ENCODE measurements at regions not wholly inside any gene's neighbourhood (a gene's known extent, or its start where the extent isn't known, plus 50 kb on each side); places are given as distances from the start of the nearest gene placed in this dataset.

DNA sequence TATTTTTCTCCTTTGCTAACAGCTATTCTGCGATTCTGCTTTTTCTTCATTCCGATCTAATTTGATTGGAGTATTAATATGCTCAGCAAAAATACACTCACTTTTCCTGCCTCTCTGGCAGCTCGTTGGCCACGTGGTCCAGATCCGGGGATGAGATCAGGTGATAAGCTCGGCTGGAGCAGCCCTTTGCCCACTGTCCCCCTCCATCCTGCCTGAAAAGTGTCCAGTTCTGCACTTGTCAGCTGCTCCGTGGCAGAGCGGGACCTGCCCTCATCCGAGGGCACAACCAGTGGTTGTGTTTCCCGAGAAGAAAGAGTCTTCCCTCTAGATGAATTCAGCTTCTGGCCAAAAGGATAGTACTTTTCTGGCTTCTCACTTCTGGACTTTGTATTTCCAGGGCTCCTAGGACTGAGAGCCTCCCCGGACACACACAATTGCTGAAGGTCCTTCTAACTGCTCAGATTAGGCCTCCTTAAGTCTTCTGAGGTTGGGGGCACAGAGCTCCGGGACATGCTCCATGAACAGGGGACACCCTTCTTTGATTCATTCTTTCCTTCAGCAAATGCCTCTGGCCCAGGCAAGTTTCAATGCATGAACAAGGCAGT is 103.9 kb upstream of the ALDH1A3 start:
- DNase-seq (ENCODE audit: low spot score), result no peak
- CTCF ChIA-PET, result no interaction called here
- TF ChIP-seq CTCF (conservative IDR thresholded peaks at IDR 0.05; ENCODE audit: low read depth), result no peak
- POLR2A ChIA-PET (ENCODE audit: low non-redundant PET), result no interaction called here
- no peak overlapping the region for H3K27ac ChIP-seq

- ChIA-PET CTCF (no interaction called here), POLR2A (ENCODE audit: low non-redundant PET) (no interaction called here)
- H3K27ac ChIP-seq, result no peak overlapping the region
- DNase-seq (ENCODE audit: low spot score), result no peak
- no peak for TF ChIP-seq CTCF (conservative IDR thresholded peaks at IDR 0.05; ENCODE audit: low read depth)
Observed at GRCh38 chr15:100777821-100778220, 101.8 kb upstream of the ALDH1A3 start.

DNA sequence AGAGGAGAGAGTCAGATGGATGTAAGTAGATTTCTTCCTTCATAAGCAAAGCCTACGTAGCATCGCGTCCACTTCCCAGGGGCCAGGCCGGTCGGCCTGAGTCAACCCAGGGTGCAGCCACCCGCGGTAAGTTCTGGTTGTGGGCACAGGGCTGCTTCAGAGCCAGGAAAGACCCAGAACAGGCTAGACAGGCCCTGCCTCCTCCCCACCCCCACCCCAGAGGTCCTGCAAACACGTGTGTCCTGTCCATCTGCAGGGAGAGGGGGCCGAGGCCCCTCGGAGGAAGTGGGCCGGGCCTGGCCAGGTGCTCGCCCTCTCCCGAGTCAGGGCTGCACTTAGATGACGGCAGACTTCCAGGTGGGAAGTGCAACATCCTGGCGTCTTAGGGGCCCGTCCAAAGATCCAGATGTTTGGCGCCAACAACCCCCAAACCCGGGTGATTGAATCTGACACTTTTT is 100.8 kb upstream of the ALDH1A3 start:
- DNase-seq (ENCODE audit: low spot score), result no peak
- ChIA-PET CTCF (no interaction called here), POLR2A (ENCODE audit: low non-redundant PET) (no interaction called here)
- H3K27ac ChIP-seq, result no peak overlapping the region
- TF ChIP-seq CTCF (conservative IDR thresholded peaks at IDR 0.05; ENCODE audit: low read depth), result no peak

DNA sequence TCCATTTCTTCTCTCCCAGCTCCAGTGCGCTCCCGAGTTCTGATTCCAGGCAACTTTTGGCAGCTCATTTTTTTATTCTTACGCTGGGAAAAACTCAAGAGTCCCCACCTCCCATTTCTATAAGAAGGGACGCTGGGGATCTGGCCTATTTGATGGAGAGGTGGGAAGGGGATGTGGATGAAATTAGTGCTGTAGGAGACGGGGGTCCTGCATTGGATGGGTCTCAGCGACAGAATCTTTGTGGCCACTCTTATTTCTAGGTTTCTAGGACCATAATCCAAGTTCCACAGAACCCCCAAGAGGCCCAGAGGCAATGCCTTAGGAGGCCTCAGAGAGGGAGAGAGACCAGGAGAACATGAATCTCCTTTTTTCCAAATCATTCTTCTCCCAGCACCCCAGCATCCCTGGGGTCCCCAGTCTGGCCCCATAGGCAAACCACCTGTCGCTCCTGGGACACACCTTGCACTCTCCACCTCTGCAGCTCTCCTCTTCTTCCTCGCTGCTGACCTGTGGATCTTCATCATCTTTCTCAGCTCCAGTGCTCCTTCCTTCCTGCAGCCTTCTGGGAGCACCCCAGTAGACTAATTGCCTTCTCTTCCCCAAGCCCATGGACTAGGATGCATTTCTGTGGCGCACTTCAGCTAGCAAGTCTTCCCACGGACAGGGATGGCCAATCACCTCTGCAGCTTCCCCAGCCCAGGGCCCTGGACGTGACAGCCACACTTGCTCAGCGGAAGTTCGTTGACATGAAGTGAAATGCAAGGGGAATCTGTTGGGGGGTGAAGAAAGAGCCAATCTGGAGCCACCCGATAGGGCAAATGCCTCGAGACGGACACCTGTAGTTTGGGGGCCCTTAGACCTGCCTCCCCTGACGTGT is 100.1 kb upstream of the ALDH1A3 start:
- no peak overlapping the region for H3K27ac ChIP-seq
- DNase-seq (ENCODE audit: low spot score), result no peak
- ChIA-PET POLR2A (ENCODE audit: low non-redundant PET) (no interaction called here), CTCF (no interaction called here)
- no peak for TF ChIP-seq CTCF (conservative IDR thresholded peaks at IDR 0.05; ENCODE audit: low read depth)

- H3K27ac ChIP-seq, result no peak overlapping the region
- ChIA-PET CTCF (no interaction called here), POLR2A (ENCODE audit: low non-redundant PET) (no interaction called here)
- no peak for DNase-seq (ENCODE audit: low spot score)
- no peak for TF ChIP-seq CTCF (conservative IDR thresholded peaks at IDR 0.05; ENCODE audit: low read depth)
Observed at GRCh38 chr15:100780208-100780800, 99.3 kb upstream of the ALDH1A3 start.

DNA sequence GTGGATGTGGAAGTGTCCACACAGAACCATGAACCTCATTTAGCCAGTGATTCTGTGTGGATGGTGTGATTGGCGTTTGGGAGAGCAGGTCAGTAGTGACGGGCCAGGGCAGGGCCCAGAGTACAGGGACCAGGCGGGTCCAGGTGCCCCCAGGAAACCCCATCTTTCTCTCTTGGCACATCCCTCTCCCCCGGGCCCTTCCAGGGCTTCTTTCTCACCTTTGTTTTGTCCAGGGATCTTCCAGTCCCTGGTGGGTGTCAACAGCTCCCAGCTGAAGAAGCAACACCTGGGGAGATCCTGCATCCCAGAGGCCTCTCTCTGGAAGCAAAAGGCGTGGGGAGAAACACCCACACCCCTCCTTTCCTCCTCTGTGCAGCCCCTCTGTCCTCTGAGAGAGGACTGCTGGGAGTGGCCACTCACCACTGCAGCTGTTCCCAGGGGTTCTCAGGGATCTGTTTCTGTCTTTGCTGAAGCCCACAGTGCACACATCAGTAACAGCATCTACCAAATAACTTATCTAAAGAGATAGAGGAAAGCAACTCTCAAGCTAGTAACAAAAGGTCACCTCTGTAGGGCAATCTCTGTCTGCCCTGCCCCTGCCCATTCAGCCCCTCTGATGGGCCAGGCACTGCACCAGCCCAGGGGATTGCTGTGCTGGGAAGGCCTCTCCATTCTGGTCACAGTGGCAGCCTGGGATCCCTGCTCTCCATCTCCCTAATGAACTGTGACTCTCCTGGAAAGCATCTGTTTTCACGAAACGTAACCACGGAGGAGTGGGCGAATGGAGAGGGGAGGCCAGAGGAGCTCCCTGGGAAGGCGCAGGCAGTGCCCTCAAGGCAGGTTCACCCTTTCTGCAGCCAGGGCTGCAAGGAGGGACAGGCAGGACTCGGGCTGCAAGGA is 98.3 kb upstream of the ALDH1A3 start:
- no peak for TF ChIP-seq CTCF (conservative IDR thresholded peaks at IDR 0.05; ENCODE audit: low read depth)
- H3K27ac ChIP-seq, result no peak overlapping the region
- POLR2A ChIA-PET (ENCODE audit: low non-redundant PET), result no interaction called here
- no peak for DNase-seq (ENCODE audit: low spot score)
- CTCF ChIA-PET, result no interaction called here
